PFSK-1 (cell line): ENCODE measurements at regions not wholly inside any gene's neighbourhood (a gene's known extent, or its start where the extent isn't known, plus 50 kb on each side); places are given as distances from the start of the nearest gene placed in this dataset.

Experiments
- FOXP2 ChIP-seq: optimal IDR thresholded peaks from 2 replicates; pipeline ENCODE3; 2011; ENCODE audit warnings: borderline replicate concordance, control low read depth, inconsistent platforms; ENCODE audit not compliant: insufficient read depth; ENCODE audit errors: extremely low read length, extremely low read depth
- POLR2AphosphoS5 ChIP-seq: IDR thresholded peaks from 2 replicates; pipeline ENCODE4 v1.6.1; 2012; ENCODE audit warnings: low read depth, mild to moderate bottlenecking, control low read depth, low read length, moderate library complexity
- REST ChIP-seq, 2 experiments: IDR thresholded peaks; 2 replicates each; pipeline versions ENCODE4 v1.6.1 to v1.8.0; 2011 to 2012; ENCODE audit warnings: low read depth in 2 of 2, low read length in 2 of 2, control low read depth in 1 of 2, inconsistent platforms in 1 of 2, mild to moderate bottlenecking in 1 of 2, moderate library complexity in 1 of 2; ENCODE audit not compliant: insufficient read depth in 1 of 2
- SIN3A ChIP-seq: IDR thresholded peaks from 2 replicates; pipeline ENCODE4 v1.6.1; 2012; ENCODE audit warnings: mild to moderate bottlenecking, low read length, moderate library complexity, borderline replicate concordance; ENCODE audit not compliant: insufficient read depth
- TAF1 ChIP-seq: IDR thresholded peaks from 2 replicates; pipeline ENCODE4 v1.6.1; 2012; ENCODE audit warnings: low read length, control low read depth, borderline replicate concordance; ENCODE audit not compliant: insufficient read depth

GRCh38 chr5:111930905-111931461, 174.0 kb upstream of the NREP start:
- TF ChIP-seq POLR2AphosphoS5 (no peak), REST (IDR thresholded peaks at IDR 0.05; ENCODE audit: insufficient read depth in 1 of 2, low read depth in 2 of 2, low read length in 2 of 2) (no peak), FOXP2 (no peak), TAF1 (no peak), SIN3A (no peak)

- TF ChIP-seq FOXP2: no peak
- no peak for TF ChIP-seq SIN3A
- TF ChIP-seq TAF1: no peak
- TF ChIP-seq POLR2AphosphoS5: no peak
- no peak for TF ChIP-seq REST (IDR thresholded peaks at IDR 0.05; ENCODE audit: insufficient read depth in 1 of 2, low read depth in 2 of 2, low read length in 2 of 2)
Measured at GRCh38 chr5:111930449-111930848, 173.5 kb upstream of the NREP start.

- no peak for TF ChIP-seq TAF1
- TF ChIP-seq REST (IDR thresholded peaks at IDR 0.05; ENCODE audit: insufficient read depth in 1 of 2, low read depth in 2 of 2, low read length in 2 of 2): no peak
- TF ChIP-seq POLR2AphosphoS5: no peak
- no peak for TF ChIP-seq SIN3A
- no peak for TF ChIP-seq FOXP2
Measured at GRCh38 chr5:111929867-111930266, 172.9 kb upstream of the NREP start.

GRCh38 chr5:111929261-111929660, 172.3 kb upstream of the NREP start:
- TF ChIP-seq POLR2AphosphoS5 (no peak), SIN3A (no peak), FOXP2 (no peak), TAF1 (no peak), REST (IDR thresholded peaks at IDR 0.05; ENCODE audit: insufficient read depth in 1 of 2, low read depth in 2 of 2, low read length in 2 of 2) (no peak)

- no peak for TF ChIP-seq SIN3A
- TF ChIP-seq REST (IDR thresholded peaks at IDR 0.05; ENCODE audit: insufficient read depth in 1 of 2, low read depth in 2 of 2, low read length in 2 of 2): no peak
- no peak for TF ChIP-seq FOXP2
- TF ChIP-seq TAF1: no peak
- no peak for TF ChIP-seq POLR2AphosphoS5
Measured at GRCh38 chr5:111928511-111928910, 171.5 kb upstream of the NREP start.
